ENCODE measurements at regions not wholly inside any gene's neighbourhood (a gene's known extent, or its start where the extent isn't known, plus 50 kb on each side); places are given as distances from the start of the nearest gene placed in this dataset.
A peak's percentile ranks its signal among the peaks of the same experiment; 100 is the strongest.

DNA sequence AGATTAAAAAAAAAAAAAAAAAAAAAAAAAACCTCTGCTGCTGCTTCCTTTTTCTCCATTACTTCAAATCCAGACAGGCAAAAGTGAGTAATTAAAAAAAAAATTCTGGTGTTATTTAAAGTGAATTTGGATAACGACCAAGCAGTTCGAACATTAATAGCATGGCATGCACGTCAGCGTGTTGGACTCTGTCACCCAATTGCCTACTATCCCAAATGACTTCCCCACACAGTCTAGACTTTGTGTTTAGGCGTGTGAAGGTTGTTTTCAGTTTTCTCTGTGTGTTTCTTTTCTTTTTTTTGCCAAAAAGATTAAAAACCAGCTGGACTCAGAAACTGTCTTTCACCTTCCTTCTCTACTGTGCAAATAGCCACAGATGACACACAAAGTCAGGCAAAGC lies 321.4 kb downstream of the MSX2 start:
- Histone ChIP-seq H3K36me3 (no peaks in the 10 kb centered on the region), H3K27me3 (no peaks in the 10 kb centered on the region), H4K20me1 (no peaks in the 10 kb centered on the region), H3K4me2 (no peak overlapping the region), H3K27ac (no peak overlapping the region), H3K9ac (no peak overlapping the region), H3K4me1 (peaks cover 8% of the 10 kb centered on the region), H3K4me3 (no peak overlapping the region), H3K9me3 (no peaks in the 10 kb centered on the region)
- TF ChIP-seq Cebpa-rat (IDR thresholded peaks at IDR 0.05): no peak

DNA sequence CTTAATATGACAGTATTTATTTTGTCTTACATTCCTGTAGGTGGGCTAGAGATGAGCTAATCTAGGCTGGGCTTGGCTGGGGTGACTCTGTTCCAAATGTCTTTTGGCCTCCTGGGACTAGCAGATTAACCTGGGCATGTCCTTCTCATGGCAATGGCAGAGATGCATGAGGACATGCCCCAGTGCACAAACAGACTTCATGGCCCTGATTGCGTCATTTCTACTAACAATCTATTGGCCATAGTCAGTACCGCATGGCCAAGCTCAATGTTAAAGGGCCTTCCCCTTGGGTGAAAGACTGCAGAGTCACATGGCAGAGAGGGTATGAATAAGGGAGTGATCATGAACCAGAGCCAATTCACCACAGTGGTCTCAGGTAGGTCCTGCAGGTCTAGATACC lies 313.4 kb downstream of the MSX2 start:
- Histone ChIP-seq H3K27me3 (no peaks in the 10 kb centered on the region), H3K4me2 (no peak overlapping the region), H3K4me1 (peaks cover 3% of the 10 kb centered on the region), H3K27ac (no peak overlapping the region), H3K4me3 (no peak overlapping the region), H4K20me1 (no peaks in the 10 kb centered on the region), H3K9ac (no peak overlapping the region), H3K9me3 (no peaks in the 10 kb centered on the region; the same call in 1 of the 2 replicates), H3K36me3 (no peaks in the 10 kb centered on the region)
- peak; percentile 60; the same call in 1 of the 2 replicates for TF ChIP-seq Cebpa-rat (IDR thresholded peaks at IDR 0.05)

DNA sequence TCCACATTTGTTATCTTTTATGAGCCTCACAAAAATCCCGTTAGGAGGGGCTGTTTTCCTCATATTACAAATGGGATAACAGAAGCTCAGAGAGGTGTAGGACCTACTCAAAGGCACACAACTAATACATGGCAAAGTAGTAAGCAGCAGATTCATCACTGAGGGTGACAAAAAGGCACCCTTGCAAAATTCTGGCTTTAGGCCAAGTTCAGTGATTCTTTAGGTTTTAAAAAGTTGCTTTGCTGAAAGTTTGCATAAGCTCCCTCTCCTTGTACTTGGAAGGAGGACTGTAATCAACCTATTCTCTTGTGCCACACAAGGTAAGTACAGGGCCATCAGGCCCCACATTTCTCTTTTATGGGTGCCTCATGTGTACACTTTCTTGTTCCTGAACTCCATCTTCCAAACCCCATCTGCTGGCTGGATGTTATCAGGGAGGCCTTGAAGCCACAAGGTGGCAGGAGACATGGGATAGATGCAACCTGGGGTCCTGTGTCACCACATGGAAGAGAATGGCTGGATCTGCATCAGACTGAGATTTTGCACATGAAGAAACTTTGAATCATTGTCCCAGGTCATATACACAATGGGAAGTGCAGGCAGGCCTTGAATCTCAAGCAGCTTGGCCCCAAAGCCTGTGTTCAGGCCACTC lies 311.6 kb downstream of the MSX2 start:
- H3K4me3 ChIP-seq: no peak overlapping the region
- no peak overlapping the region for H3K9ac ChIP-seq
- no peak overlapping the region for H3K27ac ChIP-seq
- no peaks in the 10 kb centered on the region for H3K27me3 ChIP-seq
- no peaks in the 10 kb centered on the region for H4K20me1 ChIP-seq
- H3K9me3 ChIP-seq: no peaks in the 10 kb centered on the region; the same call in 1 of the 2 replicates
- no peak overlapping the region for H3K4me2 ChIP-seq
- no peaks in the 10 kb centered on the region for H3K36me3 ChIP-seq
- no peak for TF ChIP-seq Cebpa-rat (IDR thresholded peaks at IDR 0.05)
- H3K4me1 ChIP-seq: no peaks in the 10 kb centered on the region

DNA sequence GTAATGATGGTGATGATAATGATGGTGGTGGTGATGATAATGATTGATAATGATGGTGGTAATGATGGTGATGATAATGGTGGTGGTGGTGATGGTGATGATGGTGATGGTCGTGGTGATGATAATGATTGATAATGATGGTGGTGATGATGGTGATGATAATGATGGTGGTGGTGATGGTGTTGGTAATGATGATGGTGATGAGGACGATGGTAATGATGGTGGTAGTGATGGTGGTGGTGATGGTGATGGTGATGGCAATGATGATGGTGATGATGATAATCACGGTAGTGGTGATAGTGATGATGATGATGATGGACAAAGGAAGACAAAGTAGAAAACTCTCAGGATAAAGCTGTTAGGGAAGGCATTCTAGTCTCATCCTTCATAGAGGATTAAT lies 310.5 kb downstream of the MSX2 start:
- Histone ChIP-seq H3K9ac (no peak overlapping the region), H3K4me1 (no peaks in the 10 kb centered on the region), H3K36me3 (no peaks in the 10 kb centered on the region), H4K20me1 (no peaks in the 10 kb centered on the region), H3K27ac (no peak overlapping the region), H3K4me2 (no peak overlapping the region), H3K9me3 (no peaks in the 10 kb centered on the region; the same call in 1 of the 2 replicates), H3K27me3 (no peaks in the 10 kb centered on the region), H3K4me3 (no peak overlapping the region)
- no peak for TF ChIP-seq Cebpa-rat (IDR thresholded peaks at IDR 0.05)

DNA sequence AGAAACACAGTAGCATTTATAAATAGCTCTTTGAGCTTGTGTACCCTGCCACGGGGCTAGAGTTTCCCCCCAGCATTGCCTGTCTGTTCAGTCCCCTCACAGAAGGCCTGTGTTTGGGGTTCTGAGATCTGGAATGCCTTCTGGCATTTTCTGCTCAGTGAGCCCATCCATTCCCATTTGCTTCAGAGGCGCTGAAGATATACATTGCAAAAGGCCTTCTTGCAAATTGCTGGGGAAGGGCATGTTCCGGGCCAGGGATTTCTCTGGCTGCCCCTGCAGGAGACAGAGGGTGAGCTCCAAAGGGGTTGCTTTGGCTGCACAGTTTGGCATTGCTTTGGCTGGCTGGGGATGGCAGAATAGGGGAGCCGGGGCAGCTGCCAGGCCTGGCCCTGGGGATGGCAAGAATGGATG lies 308.4 kb downstream of the MSX2 start:
- Histone ChIP-seq H3K4me3 (no peak overlapping the region), H3K27me3 (no peaks in the 10 kb centered on the region), H3K4me1 (no peaks in the 10 kb centered on the region), H3K9ac (no peak overlapping the region), H3K9me3 (no peaks in the 10 kb centered on the region; the same call in 1 of the 2 replicates), H3K4me2 (no peak overlapping the region), H3K36me3 (no peaks in the 10 kb centered on the region), H4K20me1 (no peaks in the 10 kb centered on the region), H3K27ac (no peak overlapping the region)
- TF ChIP-seq Cebpa-rat (IDR thresholded peaks at IDR 0.05): no peak

DNA sequence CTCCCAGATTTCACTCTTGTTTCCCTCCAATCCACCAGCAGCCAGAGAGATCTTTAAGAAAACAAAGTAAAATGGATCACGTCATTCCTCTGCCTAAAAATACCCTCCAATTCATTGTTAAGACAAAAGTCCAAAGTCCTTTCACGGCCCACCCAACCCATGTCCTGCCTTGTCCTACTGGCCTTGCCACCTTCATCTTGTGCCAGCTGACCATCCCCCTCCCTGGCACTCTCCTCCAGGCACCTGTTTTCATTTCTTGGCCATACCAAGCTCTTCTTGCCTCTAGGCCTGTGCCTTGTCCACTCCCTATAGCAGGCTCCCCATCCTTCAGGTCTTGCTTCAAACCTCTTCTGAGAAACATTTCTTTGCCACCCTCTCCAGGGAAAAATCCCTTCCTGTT lies 307.6 kb downstream of the MSX2 start:
- H3K36me3 ChIP-seq: no peaks in the 10 kb centered on the region
- no peaks in the 10 kb centered on the region for H4K20me1 ChIP-seq
- H3K27ac ChIP-seq: no peak overlapping the region
- H3K27me3 ChIP-seq: no peaks in the 10 kb centered on the region
- no peak overlapping the region for H3K9ac ChIP-seq
- H3K4me3 ChIP-seq: no peak overlapping the region
- no peak for TF ChIP-seq Cebpa-rat (IDR thresholded peaks at IDR 0.05)
- H3K4me1 ChIP-seq: no peaks in the 10 kb centered on the region
- H3K9me3 ChIP-seq: no peaks in the 10 kb centered on the region; the same call in 1 of the 2 replicates
- no peak overlapping the region for H3K4me2 ChIP-seq

DNA sequence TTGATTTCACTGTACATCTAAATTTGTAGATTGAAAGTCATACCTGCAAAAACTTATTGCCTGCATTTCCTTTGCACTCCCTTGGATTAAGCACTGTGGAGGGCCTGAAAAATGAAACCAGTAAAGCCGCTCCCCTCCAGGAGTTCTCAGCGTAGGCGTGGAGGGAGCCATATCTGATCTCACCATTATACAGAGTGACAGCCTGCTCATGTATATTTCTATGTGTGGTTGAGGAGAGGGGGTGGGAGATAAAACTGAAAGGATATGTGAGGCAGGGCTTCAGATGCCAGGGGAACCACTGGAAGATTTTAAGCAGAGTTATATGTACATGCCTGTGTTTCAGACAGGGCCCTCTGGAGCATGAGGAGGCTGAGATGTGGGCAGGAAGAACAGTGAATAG lies 303.0 kb downstream of the MSX2 start:
- H3K9me3 ChIP-seq: peaks cover 24% of the 10 kb centered on the region
- no peak overlapping the region for H3K27ac ChIP-seq
- H3K9ac ChIP-seq: no peak overlapping the region
- H3K4me3 ChIP-seq: no peak overlapping the region
- H3K36me3 ChIP-seq: no peaks in the 10 kb centered on the region
- H3K4me1 ChIP-seq: 0 out of 2 replicates have a peak, but pooled peaks cover 3% of the 10 kb centered on the region
- H3K4me2 ChIP-seq: no peak overlapping the region
- no peak for TF ChIP-seq Cebpa-rat (IDR thresholded peaks at IDR 0.05)
- no peaks in the 10 kb centered on the region for H4K20me1 ChIP-seq
- H3K27me3 ChIP-seq: no peaks in the 10 kb centered on the region

DNA sequence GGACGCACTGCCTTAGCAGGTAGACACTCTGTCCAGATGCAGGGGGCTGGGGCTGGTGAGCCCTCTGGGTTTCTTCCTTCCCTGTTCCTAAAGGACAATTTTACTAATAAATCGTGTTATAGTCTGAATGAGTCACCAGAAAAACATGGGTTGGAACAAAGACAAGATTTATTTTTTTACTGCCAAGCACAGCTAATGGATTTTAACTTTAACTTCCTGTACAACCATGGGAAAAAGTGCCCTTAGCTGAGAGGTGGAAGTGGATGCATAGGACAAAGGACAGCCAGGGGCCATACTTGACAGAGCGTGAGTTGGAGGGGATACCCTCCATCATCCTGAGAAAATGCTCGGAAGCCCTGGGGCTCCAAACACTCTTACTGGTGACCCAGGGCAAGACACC lies 300.7 kb downstream of the MSX2 start:
- H3K9ac ChIP-seq: no peak overlapping the region
- peaks cover 24% of the 10 kb centered on the region for H3K9me3 ChIP-seq
- H3K4me3 ChIP-seq: no peak overlapping the region
- H3K4me1 ChIP-seq: 0 out of 2 replicates have a peak, but pooled peaks cover 3% of the 10 kb centered on the region
- H3K27me3 ChIP-seq: no peaks in the 10 kb centered on the region
- no peak overlapping the region for H3K4me2 ChIP-seq
- H4K20me1 ChIP-seq: no peaks in the 10 kb centered on the region
- TF ChIP-seq Cebpa-rat (IDR thresholded peaks at IDR 0.05): no peak
- H3K36me3 ChIP-seq: no peaks in the 10 kb centered on the region
- no peak overlapping the region for H3K27ac ChIP-seq

DNA sequence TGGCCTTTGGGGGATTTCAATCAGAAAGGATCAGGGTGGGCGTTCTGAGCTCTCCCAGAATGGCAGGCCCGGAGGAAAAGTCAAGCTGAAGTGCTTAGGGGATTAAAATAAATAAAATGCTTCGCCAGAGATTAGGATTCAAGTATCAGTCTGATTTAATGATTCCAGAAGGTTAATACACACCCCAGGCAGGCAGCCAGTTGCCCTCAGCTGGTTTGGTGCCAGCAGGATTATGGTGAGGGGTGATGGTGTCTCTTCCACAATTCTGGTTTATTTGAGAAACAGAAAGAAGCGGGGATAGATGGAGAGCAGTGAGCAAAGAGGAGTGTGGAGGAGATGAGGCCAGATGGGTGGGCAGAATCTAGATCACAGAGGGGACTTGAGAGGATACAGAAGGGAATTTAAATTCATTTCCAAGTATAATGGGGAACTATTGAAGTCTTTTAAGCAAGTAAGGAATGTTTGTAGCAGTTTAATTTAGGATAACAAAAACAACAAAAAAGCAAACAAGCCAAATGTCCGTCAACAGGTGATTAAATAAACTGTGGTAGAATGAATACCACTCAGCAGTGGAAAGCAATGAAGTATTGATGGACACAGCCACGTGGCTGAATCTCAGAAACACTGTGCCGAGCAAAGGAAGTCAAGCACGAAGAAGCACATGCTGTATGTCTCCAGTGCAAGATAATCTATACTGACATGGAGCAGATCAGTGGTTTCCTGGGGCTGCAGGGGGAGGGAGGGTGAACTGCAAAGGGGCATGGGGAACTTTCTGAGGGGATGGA lies 297.7 kb downstream of the MSX2 start:
- no peaks in the 10 kb centered on the region for H3K36me3 ChIP-seq
- no peak overlapping the region for H3K27ac ChIP-seq
- H3K27me3 ChIP-seq: no peaks in the 10 kb centered on the region
- no peak overlapping the region for H3K9ac ChIP-seq
- H4K20me1 ChIP-seq: no peaks in the 10 kb centered on the region
- H3K4me2 ChIP-seq: 0 out of 2 replicates have a peak overlapping the region, but pooled peaks have one; percentile 9
- peaks cover 24% of the 10 kb centered on the region for H3K9me3 ChIP-seq
- H3K4me1 ChIP-seq: 0 out of 2 replicates have a peak, but pooled peaks cover 3% of the 10 kb centered on the region
- no peak overlapping the region for H3K4me3 ChIP-seq
- no peak for TF ChIP-seq Cebpa-rat (IDR thresholded peaks at IDR 0.05)

DNA sequence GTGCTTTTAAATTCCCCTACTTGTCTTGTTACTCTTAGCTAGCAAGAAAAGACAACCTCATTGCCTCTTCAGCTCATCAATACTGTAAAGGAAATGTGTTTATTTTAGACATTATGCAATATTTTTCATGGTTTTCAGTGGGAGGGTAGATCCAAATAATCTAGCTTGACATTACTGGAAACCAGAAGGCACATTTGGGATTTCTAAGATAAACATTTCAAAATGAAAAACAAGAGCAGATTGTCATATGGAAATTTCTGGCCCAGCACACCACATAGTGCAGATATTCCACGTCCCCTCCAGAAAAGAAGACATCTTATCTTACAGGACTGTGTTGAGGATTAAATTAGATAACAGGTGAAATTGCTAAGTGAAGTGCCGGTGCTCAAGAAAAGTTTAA lies 296.9 kb downstream of the MSX2 start:
- no peak overlapping the region for H3K9ac ChIP-seq
- no peaks in the 10 kb centered on the region for H3K36me3 ChIP-seq
- no peak for TF ChIP-seq Cebpa-rat (IDR thresholded peaks at IDR 0.05)
- no peak overlapping the region for H3K27ac ChIP-seq
- no peak overlapping the region for H3K4me2 ChIP-seq
- no peak overlapping the region for H3K4me3 ChIP-seq
- H4K20me1 ChIP-seq: no peaks in the 10 kb centered on the region
- H3K4me1 ChIP-seq: 0 out of 2 replicates have a peak, but pooled peaks cover 3% of the 10 kb centered on the region
- peaks cover 19% of the 10 kb centered on the region for H3K9me3 ChIP-seq
- no peaks in the 10 kb centered on the region for H3K27me3 ChIP-seq
